ENCODE measurements at regions not wholly inside any gene's neighbourhood (a gene's known extent, or its start where the extent isn't known, plus 50 kb on each side); places are given as distances from the start of the nearest gene placed in this dataset.
"Not testable (repeated sequence)": the region's sequence is repeated elsewhere in the genome, so short reads cannot be mapped to it uniquely, and the experiment has no call there.

DNA sequence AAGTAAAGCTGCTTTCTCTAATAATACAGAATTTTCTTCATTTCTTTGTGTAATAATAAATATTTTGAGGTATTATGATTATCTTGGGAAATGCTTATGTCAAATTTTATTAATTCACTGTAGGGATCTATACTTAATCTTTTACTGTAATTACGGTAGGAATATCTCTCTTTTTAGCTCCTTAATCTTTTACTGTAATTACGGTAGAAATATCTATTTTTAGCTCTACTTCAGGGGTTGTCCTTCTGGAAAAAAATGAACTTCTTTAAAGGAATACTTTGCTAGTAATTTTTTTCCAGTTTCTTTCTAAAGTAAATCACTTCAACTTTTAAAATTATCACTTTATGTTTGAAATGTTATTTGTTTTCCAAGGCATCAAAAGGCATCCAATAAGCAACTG is 2229.4 kb upstream of the AGA start:
- in situ Hi-C loops (cut with HindIII; ENCODE audit: low pct_unique_long_range_greater_than_20kb, low sequenced_read_pairs): no loop called here
- no peak for TF ChIP-seq JUND (IDR thresholded peaks at IDR 0.05; ENCODE audit: low read depth)
- DNase-seq (ENCODE audit: low read depth in 1 of 2, low spot score in 1 of 2): no peak

GRCh38 chr4:179678093-179678814 is 2236.0 kb upstream of the AGA start:
- DNase-seq (ENCODE audit: low read depth in 1 of 2, low spot score in 1 of 2): no peak
- in situ Hi-C loops (cut with HindIII; ENCODE audit: low pct_unique_long_range_greater_than_20kb, low sequenced_read_pairs): no loop called here

GRCh38 chr4:179683661-179684060 is 2241.4 kb upstream of the AGA start:
- DNase-seq (ENCODE audit: low read depth in 1 of 2, low spot score in 1 of 2); in situ Hi-C loops (cut with HindIII; ENCODE audit: low pct_unique_long_range_greater_than_20kb, low sequenced_read_pairs): not testable (repeated sequence)

More at GRCh38 chr4:179678093-179678814, 2236.0 kb upstream of the AGA start:
- no peak for TF ChIP-seq JUND (IDR thresholded peaks at IDR 0.05; ENCODE audit: low read depth)

DNA sequence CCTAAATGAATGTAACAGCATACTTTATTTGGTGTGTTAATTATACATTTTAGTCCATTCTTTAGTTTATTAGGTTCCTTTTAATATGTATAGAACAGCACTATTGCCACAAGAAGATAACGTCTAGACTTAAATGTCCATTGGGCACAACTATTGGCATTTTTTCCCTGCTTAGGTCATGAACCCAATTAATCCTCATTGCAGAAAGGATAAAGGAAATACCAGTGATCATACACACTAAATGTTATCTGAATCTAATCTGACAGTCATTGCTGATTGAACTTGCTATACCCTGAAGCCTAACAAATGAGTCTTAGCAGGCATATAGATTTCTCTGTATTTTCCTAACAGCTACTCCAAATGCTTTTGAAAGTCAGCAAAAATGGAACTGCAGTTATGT is 2250.0 kb upstream of the AGA start:
- no peak for TF ChIP-seq JUND (IDR thresholded peaks at IDR 0.05; ENCODE audit: low read depth)
- no peak for DNase-seq (ENCODE audit: low read depth in 1 of 2, low spot score in 1 of 2)
- in situ Hi-C loops (cut with HindIII; ENCODE audit: low pct_unique_long_range_greater_than_20kb, low sequenced_read_pairs): no loop called here

GRCh38 chr4:179695175-179695574 is 2252.9 kb upstream of the AGA start:
- TF ChIP-seq JUND (IDR thresholded peaks at IDR 0.05; ENCODE audit: low read depth): no peak
- in situ Hi-C loops (cut with HindIII; ENCODE audit: low pct_unique_long_range_greater_than_20kb, low sequenced_read_pairs): no loop called here
- DNase-seq (ENCODE audit: low read depth in 1 of 2, low spot score in 1 of 2): no peak

DNA sequence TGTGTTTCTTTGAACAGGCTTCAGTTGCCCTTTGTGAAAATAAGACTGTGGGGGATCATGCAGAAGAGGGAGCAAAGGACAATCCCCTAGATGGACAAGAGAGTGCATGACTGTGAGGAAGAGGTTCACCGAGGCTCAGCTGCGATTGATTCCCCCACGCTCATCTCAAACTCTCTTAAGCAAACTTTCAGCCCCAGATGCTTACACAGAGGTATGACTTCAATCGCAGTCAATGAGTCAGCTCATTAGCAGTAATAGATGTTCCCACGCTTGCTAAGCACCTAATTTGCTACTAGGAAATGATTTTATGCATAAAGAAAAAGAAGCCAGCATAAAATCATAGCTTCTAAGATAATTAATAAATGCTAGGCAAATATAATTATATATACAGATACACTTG is 2256.1 kb upstream of the AGA start:
- DNase-seq (ENCODE audit: low read depth in 1 of 2, low spot score in 1 of 2): no peak
- in situ Hi-C loops (cut with HindIII; ENCODE audit: low pct_unique_long_range_greater_than_20kb, low sequenced_read_pairs): no loop called here

GRCh38 chr4:179709961-179710624 is 2267.9 kb upstream of the AGA start:
- in situ Hi-C loops (cut with HindIII; ENCODE audit: low pct_unique_long_range_greater_than_20kb, low sequenced_read_pairs): no loop called here
- no peak for TF ChIP-seq JUND (IDR thresholded peaks at IDR 0.05; ENCODE audit: low read depth)
- no peak for DNase-seq (ENCODE audit: low read depth in 1 of 2, low spot score in 1 of 2)

More for the DNA sequence above, 2256.1 kb upstream of the AGA start:
- no peak for TF ChIP-seq JUND (IDR thresholded peaks at IDR 0.05; ENCODE audit: low read depth)

- TF ChIP-seq JUND (IDR thresholded peaks at IDR 0.05; ENCODE audit: low read depth): no peak
- DNase-seq (ENCODE audit: low read depth in 1 of 2, low spot score in 1 of 2): no peak
- in situ Hi-C loops (cut with HindIII; ENCODE audit: low pct_unique_long_range_greater_than_20kb, low sequenced_read_pairs): no loop called here
Measured at GRCh38 chr4:179719766-179720450, 2277.7 kb upstream of the AGA start.

DNA sequence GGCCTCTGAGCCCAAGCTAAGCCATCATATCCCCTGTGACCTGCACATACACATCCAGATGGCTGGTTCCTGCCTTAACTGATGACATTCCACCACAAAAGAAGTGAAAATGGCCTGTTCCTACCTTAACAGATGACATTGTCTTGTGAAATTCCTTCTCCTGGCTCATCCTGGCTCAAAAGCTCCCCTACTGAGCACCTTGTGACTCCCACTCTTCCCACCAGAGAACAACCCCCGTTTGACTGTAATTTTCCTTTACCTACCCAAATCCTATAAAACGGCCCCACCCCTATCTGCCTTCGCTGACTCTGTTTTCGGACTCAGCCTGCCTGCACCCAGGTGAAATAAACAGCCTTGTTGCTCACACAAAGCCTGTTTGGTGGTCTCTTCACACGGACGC is 2284.3 kb upstream of the AGA start:
- DNase-seq (ENCODE audit: low read depth in 1 of 2, low spot score in 1 of 2); in situ Hi-C loops (cut with HindIII; ENCODE audit: low pct_unique_long_range_greater_than_20kb, low sequenced_read_pairs): not testable (repeated sequence)

GRCh38 chr4:179728305-179728704 is 2286.1 kb upstream of the AGA start:
- in situ Hi-C loops (cut with HindIII; ENCODE audit: low pct_unique_long_range_greater_than_20kb, low sequenced_read_pairs): no loop called here
- TF ChIP-seq JUND (IDR thresholded peaks at IDR 0.05; ENCODE audit: low read depth): no peak
- DNase-seq (ENCODE audit: low read depth in 1 of 2, low spot score in 1 of 2): no peak

DNA sequence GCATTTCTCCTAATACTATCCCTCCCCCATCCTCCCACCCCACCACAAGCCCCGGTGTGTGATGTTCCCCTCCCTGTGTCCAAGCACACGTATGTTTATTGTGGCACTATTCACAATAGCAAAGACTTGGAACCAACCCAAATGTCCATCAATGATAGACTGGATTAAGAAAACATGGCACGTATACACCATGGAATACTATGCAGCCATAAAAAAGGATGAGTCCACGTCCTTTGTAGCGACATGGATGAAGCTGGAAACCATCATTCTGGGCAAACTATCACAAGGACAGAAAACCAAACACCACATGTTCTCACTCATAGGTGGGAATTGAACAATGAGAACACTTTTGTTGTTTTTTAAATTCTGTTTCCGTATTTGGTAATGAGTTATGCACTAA is 2294.6 kb upstream of the AGA start:
- in situ Hi-C loops (cut with HindIII; ENCODE audit: low pct_unique_long_range_greater_than_20kb, low sequenced_read_pairs); DNase-seq (ENCODE audit: low read depth in 1 of 2, low spot score in 1 of 2): not testable (repeated sequence)

- DNase-seq (ENCODE audit: low read depth in 1 of 2, low spot score in 1 of 2): no peak
- in situ Hi-C loops (cut with HindIII; ENCODE audit: low pct_unique_long_range_greater_than_20kb, low sequenced_read_pairs): no loop called here
- TF ChIP-seq JUND (IDR thresholded peaks at IDR 0.05; ENCODE audit: low read depth): no peak
Measured at GRCh38 chr4:179738822-179739221, 2296.6 kb upstream of the AGA start.

- DNase-seq (ENCODE audit: low read depth in 1 of 2, low spot score in 1 of 2): no peak
- in situ Hi-C loops (cut with HindIII; ENCODE audit: low pct_unique_long_range_greater_than_20kb, low sequenced_read_pairs): no loop called here
- no peak for TF ChIP-seq JUND (IDR thresholded peaks at IDR 0.05; ENCODE audit: low read depth)
Measured at GRCh38 chr4:179747218-179747910, 2305.1 kb upstream of the AGA start.
